Fibroblast of peridontal ligament (primary cell): ENCODE measurements at regions not wholly inside any gene's neighbourhood (a gene's known extent, or its start where the extent isn't known, plus 50 kb on each side); places are given as distances from the start of the nearest gene placed in this dataset.

Experiments
- DNase-seq: peaks from one replicate; pipeline ENCODE4 v3.0.0-alpha.2; 2010; ENCODE audit errors: extremely low read depth

DNA sequence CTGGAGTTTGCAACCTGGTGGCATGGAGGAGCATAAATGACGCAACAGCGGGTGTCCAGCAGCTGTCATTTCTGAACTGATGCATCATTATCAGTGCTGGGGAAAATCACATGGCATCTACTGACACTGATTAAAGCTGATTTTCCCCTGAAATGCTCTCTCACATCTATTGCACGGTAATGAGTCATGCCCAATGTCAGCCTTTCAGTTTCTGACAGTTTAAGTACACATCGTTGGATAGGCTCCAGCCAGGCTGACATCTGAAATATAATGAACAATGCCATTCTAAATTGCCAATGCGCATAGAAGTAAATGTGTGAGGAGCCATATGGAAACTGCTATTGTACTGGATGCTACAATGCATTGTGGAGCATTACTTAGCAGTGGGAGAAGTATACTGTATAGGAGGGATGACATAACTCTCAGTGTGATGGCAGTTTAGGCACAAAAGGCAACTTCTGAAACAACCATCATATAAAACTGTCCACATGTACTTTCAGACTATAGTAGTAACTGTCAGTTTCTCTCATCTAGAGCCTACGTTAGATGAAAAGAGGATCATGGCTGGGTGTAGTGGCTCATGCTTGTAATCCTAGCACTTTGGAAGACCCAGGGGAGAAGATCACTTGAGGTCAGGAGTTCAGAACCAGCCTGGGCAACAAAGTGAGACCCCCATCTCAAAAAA lies 389.3 kb upstream of the DMAC1 start:
- DNase-seq = no peak

DNA sequence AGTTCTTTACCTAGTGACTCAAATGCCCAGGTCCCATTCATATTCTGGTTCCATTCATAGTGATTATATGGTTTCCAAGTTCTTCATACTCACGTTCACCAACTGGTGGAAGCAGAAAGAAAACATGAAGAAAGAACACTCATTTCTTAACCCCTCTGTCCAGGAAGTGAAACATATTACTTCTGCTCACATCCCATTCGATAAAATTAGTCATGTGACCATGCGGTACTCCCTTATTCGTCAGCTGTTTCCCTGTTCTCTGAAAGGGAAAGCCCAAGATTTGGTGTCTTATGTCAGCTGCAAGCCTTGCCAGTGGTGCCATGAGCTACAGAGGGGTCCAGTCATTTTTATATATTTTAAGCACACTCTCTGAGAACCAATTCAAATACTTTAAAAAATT lies 387.0 kb upstream of the DMAC1 start:
- no peak for DNase-seq

DNA sequence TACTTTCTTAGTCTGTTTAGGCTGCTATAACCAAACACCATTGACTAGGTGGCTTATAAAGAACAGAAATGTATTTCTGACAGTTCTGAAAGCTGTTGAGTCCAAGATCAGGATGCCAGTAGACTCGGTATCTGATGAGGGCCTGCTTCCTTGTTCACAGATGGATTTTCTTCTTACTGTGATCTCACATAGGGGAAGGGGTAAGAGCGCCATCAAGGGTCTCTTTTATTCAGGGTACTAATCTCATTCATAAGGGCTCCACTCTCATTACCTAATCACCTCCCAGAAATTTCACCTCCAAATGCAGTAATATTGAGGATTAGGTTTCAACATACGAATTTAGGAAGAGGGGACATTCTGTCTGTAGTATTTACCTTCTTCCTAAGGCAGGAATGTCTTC lies 384.0 kb upstream of the DMAC1 start:
- no peak for DNase-seq

DNA sequence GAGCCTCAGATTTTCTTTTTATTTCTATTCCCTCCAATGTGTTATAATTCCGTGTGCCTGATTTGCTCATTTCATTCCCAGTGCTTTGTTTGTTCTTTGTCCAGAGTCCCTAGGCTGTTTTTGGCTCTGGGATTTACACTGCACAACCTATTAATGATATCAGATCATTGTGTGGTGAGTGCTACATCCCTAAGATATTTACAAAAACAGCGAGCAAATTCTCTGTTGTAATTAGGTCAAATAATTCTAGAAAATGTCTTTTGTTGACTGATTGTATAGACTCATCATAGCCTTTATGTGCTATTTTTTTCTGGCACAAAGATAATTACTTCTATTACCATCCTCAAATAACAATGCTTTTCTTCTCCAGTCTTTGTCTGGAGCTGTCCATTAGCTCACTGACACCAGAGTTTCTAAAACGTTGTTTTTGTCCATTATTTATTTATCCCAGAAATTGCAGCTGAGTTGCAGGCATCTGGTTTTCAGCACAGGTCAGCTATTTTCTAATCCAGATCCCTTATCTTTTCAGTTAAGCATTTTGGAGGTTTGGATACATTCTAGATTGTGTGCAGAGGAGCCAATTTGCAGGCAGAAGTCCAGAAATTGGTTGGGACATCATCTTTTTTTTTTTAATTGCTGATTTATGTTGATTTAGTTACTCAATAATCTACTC lies 379.9 kb upstream of the DMAC1 start:
- DNase-seq = no peak

DNA sequence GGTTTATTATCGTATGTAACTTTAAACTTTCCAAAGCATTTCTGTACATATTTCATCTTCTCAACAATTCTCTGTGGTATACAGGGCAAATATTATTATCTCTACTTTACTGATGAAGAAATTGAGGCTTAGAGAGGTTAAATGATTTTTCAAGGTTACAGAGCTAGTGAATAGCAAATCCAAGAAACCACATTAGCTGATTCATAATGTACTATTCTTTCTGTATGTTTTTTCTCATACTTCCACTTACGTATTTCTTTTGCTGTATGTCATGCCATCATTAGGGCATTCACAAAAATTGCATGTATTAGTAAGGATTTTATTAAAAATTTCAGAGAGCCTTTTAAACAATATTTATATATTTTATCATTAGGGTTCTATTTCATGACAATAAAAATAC lies 372.4 kb upstream of the DMAC1 start:
- DNase-seq = no peak

DNA sequence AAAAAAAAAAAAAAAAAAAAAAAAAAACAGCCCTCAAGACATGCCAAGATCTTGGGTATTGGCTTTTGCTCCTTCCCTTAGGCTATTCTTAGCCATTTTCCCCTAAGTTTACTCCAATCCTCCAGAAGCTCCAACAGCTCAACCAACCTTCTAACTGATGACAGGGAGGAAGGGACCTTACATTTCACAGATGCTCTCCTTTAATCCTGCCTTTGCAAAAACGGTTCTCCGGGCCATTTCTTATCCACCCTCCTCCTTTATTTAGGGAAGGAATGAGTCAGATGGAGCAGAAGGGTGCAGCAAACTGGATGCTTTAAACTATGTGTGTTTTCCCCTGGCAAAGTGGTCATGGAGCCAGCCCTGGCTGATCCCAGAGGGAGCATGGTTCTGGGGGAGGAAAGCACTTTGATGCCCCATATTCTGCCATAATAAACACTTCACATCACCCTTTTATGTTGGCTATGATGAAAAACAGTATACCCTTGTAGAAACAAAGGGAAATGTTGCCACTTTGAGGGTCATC lies 369.4 kb upstream of the DMAC1 start:
- DNase-seq = no peak

DNA sequence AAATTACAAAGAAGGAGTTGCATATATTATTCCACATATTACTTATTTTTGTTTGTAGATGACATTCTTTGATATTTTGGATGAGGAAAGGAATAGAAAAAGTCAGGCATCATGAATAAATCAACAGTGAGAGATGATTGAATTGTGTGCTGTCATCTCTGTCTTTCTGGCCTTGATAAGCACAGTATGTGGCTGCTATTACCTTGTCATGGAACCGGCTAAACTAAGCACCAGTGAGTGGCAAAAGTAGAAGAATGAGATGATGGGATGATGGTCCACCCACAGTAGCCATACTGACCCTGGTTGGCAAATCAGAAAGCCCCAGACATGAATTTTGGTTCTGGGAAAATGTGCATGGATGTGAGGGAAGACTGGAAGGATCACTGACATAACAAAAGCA lies 361.2 kb upstream of the DMAC1 start:
- DNase-seq = no peak

DNA sequence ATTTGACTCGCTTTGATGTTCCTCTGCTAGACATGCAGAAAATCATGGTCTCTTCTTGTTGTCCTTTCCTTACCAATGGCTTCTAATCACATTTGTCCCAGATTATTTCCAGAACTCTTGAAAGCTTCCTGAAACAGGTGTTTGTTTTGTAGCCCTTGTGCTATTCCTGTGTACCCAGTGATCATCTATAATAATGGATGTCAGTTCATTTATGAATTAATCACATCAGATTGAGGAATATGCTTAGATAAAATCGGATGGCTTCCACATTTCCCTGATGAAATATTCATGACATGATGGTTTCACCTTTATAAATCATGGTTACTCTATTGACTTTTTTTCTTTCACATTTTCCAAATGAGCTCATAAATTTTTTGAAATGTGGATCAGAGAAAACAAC lies 359.0 kb upstream of the DMAC1 start:
- DNase-seq = no peak

DNA sequence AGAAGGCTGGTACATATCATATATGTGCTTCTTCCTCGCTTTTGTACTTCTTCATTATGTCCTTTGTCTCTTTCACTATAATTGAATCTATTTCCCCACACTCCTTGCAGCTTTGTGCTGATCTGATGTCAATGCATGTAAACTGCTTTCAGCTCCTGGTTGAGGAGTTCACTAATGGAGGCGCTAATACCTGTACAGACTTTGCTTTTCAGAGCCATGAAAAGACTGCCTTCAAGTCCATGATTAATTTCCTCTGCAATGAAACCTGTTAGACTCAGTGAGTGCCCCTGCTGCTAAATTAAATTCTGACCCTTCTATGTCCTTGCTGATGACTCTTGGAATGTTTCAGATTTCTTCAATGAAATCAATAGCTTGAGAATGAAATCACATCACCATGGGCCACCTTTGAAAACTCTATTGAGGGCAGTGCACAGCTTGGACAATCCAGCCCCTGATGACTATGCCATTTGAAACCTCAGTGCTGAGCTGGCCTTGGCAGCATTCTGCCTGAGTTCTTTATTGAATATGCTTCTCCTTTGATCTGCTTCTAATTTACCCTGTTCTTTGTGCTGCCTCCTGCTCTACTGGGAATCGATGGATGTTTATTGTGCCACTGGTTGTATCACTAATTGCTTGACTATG lies 358.2 kb upstream of the DMAC1 start:
- no peak for DNase-seq

DNA sequence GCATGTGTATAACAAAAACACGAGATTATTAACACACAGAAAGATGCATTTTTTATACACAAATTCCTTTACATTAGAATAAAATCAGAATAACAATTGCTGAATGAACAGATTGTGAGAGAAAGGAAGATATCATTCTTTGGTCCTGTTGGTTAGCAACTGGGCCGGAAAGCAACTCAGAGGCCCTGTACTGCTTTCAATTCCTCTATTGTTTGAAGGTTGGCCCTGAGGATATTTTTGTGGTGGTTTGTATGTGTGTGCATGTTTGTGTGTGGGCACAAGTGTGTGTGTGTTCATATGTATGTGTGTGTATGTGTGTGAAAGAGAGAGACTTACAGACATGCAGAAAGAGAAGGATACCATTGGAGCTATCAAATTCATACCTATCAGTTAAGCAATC lies 356.8 kb upstream of the DMAC1 start:
- DNase-seq = no peak

DNA sequence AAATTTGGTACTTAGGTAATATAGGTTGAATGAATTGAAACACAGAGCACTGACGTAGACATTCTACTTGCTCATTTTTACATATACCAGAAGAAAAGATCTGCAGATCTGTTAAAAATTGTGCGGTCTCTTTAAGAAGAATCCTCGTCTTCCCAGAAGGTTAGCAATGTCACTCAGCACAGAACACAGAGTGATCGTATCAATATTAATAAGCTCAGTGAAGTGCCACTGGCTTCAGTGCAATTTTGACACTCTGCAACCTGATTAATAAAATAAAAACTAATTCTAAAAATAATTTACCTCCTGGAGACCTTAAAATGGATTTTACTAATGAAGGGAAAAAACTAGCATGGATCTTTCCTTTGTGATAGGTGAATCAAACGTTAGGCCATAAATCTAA lies 356.1 kb upstream of the DMAC1 start:
- DNase-seq = no peak

DNA sequence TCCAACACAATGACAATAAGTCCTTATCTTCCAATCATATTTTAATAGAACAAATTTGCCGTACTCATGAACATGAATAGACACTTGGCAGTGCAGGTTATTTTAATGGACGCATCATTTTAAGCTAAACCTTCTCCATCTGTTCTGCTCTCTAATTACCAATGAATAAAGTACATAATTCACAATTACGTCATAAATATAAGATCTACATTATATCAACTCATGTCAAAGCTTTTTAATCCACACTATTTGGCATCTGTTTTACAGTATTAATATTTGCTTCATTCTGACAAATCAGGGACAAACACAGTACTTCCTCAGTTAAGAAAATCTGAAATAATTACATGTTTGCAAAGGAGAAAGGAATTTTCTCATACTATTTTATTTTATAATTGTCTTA lies 344.1 kb upstream of the DMAC1 start:
- no peak for DNase-seq

DNA sequence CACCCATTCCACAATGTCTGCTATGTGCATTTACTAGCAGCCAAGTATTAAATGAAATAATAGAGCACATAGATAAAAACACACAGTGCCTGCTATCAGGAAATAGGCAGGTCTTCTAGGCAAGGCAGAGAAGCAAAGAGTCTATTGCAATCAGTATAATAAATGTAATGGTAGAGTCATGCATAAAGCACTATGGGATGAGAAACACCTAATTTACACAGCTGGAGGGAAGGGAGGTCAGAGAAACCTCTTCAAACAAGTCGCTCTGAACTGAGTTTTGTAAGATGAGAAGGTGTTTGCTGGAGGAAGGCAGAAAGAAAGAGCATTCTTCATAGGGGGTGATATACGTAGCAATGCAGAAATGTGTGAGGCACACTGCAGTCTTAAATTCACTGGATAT lies 341.0 kb upstream of the DMAC1 start:
- no peak for DNase-seq

DNA sequence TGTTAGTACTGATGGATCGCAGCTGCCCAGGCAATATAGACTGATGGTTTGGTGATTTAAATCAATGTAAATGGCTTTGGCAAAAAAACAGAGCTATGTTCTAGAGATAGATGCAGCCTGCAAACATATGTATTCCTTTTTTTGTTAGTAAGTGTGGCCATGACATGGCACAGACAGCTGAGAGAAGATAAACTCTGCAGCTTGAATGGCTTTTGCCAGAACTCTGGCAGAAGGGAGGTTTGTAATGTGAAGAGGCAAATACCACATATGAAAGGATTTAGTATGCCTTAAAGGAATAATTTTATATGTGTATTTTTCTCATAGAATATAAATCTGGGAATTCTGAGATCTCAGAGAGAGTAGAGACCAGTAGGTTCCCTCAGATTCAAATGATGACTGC lies 340.2 kb upstream of the DMAC1 start:
- DNase-seq = no peak

DNA sequence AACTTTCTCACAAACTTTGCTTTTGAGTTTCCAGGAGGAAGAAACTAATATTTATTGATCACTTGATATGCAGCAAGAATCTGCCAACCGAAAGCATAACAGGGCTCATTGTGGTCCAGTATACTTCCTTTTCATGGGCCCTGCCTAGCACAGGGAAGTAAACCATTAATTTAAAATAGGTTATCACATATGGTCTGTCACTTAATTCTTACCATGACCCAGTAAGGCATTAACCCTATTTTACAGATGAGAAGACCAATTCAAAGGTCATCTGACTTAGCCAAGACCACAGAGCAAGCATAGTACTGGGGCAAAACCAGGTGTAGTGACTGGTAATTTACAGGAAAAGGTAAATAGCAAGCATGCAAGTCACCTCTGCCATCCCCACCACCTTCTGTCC lies 336.9 kb upstream of the DMAC1 start:
- no peak for DNase-seq

DNA sequence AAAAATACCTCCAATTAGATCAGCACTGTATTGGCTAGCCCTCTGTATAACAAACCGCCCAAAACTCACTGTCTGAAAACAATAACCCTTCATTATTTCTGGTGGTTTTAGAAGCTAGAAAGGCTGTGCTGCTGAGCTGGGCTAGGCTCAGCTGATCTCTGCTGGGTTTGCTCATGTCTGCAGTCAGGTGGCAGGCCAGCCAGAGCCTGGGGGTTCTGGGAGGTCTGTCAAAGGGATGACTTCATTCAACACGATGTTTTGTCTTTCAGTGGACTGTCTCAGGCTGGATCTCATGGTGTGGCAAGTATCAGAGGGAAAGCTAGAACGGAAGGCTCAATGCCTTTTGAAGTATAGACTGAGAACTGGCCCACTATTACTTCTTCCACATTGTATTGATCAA lies 335.1 kb upstream of the DMAC1 start:
- DNase-seq = no peak

DNA sequence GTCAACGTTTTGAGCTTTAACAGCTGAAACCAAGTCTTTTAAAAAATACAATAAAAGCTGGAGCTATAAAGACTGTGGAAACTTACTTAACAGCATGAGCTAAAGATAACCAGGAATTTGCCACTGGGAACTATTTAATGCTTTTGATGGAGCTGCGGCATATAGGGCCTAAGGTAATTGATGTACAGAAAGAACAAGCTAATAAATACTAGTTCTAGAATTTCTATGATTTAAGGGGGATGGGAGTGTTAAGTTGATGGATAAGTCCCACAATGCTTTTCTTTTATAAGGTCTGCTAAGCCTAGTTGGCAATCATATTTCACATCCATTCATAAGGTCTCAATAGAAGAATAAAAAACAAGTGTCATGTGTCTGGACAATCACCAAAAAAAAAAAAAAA lies 334.0 kb upstream of the DMAC1 start:
- DNase-seq = no peak

DNA sequence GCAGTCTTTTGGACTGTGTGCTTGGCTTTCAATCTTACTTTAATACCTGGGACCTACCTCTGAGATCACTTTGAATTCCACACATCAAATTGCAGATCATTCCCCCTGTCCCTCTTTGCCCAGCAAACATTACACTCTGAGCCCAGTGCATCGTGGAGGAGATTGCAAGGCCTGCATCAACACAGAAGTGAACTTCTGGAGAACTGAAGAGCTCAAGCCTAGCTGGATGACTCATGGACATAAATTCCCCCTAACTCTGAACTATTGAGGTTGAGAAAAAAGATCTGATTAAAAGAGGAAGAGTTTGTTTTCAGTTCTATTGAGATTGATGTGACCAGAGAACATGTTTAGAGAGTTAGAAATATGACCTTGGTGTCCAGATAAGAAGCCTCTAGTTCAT lies 316.0 kb upstream of the DMAC1 start:
- DNase-seq = no peak

DNA sequence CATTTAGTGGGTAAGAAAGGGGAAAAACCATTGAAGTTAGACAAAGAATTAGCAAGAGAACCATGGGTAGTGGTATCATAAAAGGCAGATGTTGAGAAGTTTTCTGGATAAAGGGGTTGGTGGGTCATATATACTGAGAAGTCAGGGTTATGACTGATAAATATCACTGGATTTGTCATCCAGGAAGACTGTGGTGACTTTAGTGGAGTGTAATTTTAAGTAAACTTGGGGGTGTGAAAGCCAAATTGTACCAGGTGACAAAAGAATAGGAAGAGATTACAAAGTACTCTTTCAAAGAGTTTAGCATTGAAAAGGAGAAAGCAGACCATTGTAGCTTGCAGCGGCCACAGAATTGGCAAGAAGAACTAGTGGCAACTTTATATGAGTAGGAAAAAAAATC lies 315.2 kb upstream of the DMAC1 start:
- DNase-seq = no peak

DNA sequence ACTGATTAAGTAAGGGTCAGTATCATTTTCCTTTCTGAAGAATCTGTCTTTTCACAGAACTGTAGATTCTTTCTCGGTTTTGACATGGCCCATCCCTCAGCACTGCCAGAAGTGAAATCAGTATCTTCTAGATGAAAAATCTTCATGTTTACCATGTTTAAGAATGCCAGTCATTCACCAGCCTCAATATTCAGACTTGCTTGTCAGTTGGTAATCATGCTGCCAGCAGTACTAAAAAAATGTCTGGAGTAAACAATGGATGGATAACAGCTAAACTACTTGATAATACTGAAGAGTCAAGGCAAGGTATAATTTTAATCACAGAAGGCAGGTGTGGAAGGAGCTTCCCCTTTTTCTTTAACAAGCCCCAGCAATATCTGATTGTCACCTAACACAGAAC lies 306.8 kb upstream of the DMAC1 start:
- DNase-seq = no peak

DNA sequence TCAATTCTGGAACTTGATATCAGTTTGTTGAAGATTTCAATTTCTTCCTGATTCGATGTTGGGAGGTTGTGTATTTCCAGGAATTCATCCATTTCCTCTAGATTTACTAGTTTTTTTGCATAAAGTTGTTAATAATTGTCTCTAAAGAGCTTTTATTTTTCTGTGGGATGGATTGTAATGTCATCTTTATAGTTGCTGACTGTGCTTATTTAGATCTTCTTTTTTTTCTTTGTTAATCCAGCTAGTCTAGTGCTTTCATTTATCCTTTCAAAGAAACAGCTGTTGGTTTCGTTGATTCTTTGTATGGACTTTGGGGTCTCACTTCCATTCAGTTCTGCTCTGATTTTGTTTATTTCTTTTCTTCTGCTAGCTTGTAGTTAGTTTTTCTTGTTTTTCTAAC lies 302.0 kb upstream of the DMAC1 start:
- DNase-seq = no peak

DNA sequence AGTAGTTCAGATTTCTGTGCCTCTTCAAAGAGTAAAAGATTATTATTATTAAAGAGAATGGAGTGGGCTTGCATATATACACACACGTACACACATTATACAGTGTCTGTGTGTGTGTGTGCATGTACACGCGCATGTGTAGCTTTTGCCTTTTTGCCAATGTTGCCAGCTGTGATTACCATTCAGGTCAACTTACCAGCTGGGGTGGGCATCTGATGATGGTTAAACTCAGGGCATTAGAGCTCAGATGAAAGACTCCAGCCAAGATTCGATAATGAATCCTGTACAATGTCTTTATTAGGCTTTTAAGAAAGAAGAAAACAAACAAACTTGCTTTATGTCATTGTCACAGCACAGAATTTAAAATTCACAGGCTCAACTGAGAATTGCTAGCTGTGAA lies 296.5 kb upstream of the DMAC1 start:
- no peak for DNase-seq

DNA sequence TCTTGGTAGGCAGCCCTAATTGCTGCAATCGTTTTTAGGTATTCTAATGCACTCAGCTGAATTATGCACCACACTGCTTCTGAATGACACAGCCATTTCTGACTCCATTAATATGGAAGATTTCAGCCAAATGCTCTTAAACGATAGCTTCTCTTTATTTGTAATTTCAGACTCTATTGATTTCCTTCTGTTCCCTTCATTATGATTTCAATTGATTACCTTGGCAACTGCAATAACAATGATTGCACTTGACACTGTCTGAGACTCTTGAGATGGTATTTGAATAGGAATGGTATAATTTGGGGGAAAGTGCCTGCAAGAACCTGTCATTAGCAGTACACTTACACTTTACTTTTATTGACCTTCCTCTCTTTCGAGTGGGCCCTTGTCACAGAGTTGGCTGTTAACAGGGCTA lies 296.1 kb upstream of the DMAC1 start:
- DNase-seq = no peak
